GM12891 (cell line): ENCODE measurements at regions not wholly inside any gene's neighbourhood (a gene's known extent, or its start where the extent isn't known, plus 50 kb on each side); places are given as distances from the start of the nearest gene placed in this dataset.
A peak's percentile ranks its signal among the peaks of the same experiment; 100 is the strongest.

Source experiments
- PAX5 ChIP-seq: IDR thresholded peaks from 2 replicates; pipeline ENCODE4 v1.6.1; 2011; ENCODE audit warnings: low read length, moderate library complexity, mild to moderate bottlenecking; ENCODE audit not compliant: insufficient read depth, severe bottlenecking
- POLR2A ChIP-seq: IDR thresholded peaks from 2 replicates; pipeline ENCODE4 v1.6.1; 2011; ENCODE audit warnings: low read depth, low read length, control low read depth
- POLR2AphosphoS5 ChIP-seq: IDR thresholded peaks from 2 replicates; pipeline ENCODE4 v1.6.1; 2011; ENCODE audit warnings: low read depth, low read length, control low read depth
- POU2F2 ChIP-seq: IDR thresholded peaks from 2 replicates; pipeline ENCODE4 v1.6.1; 2011; ENCODE audit warnings: low read depth, mild to moderate bottlenecking, control low read depth, low read length, moderate library complexity
- SPI1 ChIP-seq: IDR thresholded peaks from 2 replicates; pipeline ENCODE4 v1.6.1; 2011; ENCODE audit warnings: low read depth, low read length, control low read depth
- TAF1 ChIP-seq: IDR thresholded peaks from 2 replicates; pipeline ENCODE4 v1.6.1; 2011; ENCODE audit warnings: low read depth, low read length, control low read depth

GRCh38 chr4:56183344-56183959 is 203.8 kb downstream of the AASDH start:
- TF ChIP-seq POLR2AphosphoS5, result no peak
- no peak for TF ChIP-seq TAF1
- no peak for TF ChIP-seq POLR2A
- TF ChIP-seq PAX5, result no peak
- TF ChIP-seq SPI1, result peak; percentile 46; the same call in 1 of the 2 replicates
- no peak for TF ChIP-seq POU2F2
